Mucosa of rectum (tissue), 2 donors: ENCODE measurements at regions not wholly inside any gene's neighbourhood (a gene's known extent, or its start where the extent isn't known, plus 50 kb on each side); places are given as distances from the start of the nearest gene placed in this dataset.

Source experiments
- H3K27ac ChIP-seq, 2 donors: one replicate each; pipeline ENCODE4 v1.7.0; 2013; ENCODE audit warnings: inconsistent platforms in 2 of 2, low read depth in 2 of 2, low read length in 2 of 2
- H3K27me3 ChIP-seq, 2 donors: one replicate each; pipeline ENCODE4 v1.7.0; 2013; ENCODE audit warnings: low read length in 2 of 2; ENCODE audit not compliant: control insufficient read depth in 2 of 2, insufficient read depth in 2 of 2
- H3K36me3 ChIP-seq, 2 donors: one replicate each; pipeline ENCODE4 v1.7.0; 2013; ENCODE audit warnings: low read length in 2 of 2; ENCODE audit not compliant: control insufficient read depth in 2 of 2, insufficient read depth in 2 of 2
- H3K4me1 ChIP-seq, 2 donors: one replicate each; pipeline ENCODE4 v1.7.0; 2013; ENCODE audit warnings: low read length in 2 of 2, mild to moderate bottlenecking in 1 of 2; ENCODE audit not compliant: control insufficient read depth in 2 of 2, insufficient read depth in 2 of 2
- H3K4me3 ChIP-seq, 2 donors: one replicate each; pipeline ENCODE4 v1.7.0; 2013; ENCODE audit warnings: low read length in 2 of 2
- H3K9ac ChIP-seq, 2 donors: one replicate each; pipeline ENCODE4 v1.7.0; 2013; ENCODE audit warnings: low read length in 2 of 2, low read depth in 1 of 2, mild to moderate bottlenecking in 1 of 2
- H3K9me3 ChIP-seq, 2 donors: one replicate each; pipeline ENCODE4 v1.7.0; 2013; ENCODE audit warnings: low read length in 2 of 2; ENCODE audit not compliant: control insufficient read depth in 2 of 2
- donor health status: healthy.
- donor health status: Normal muscosa, but diverticular disease.

GRCh38 chr4:22949161-22949855, 256.6 kb downstream of the GBA3 start:
- Histone ChIP-seq H3K9ac (no peak overlapping the region), H3K4me1 (no peaks in the 10 kb centered on the region), H3K36me3 (no peaks in the 10 kb centered on the region), H3K9me3 (no peaks in the 10 kb centered on the region), H3K27ac (no peak overlapping the region), H3K4me3 (no peak overlapping the region), H3K27me3 (no peaks in the 10 kb centered on the region)

GRCh38 chr4:22947851-22948250, 255.1 kb downstream of the GBA3 start:
- Histone ChIP-seq H3K27me3 (no peaks in the 10 kb centered on the region), H3K9me3 (no peaks in the 10 kb centered on the region), H3K36me3 (no peaks in the 10 kb centered on the region), H3K4me3 (no peak overlapping the region), H3K4me1 (no peaks in the 10 kb centered on the region), H3K9ac (no peak overlapping the region), H3K27ac (no peak overlapping the region)

GRCh38 chr4:22942920-22943559, 250.3 kb downstream of the GBA3 start:
- no peak overlapping the region for H3K27ac ChIP-seq
- no peak overlapping the region for H3K9ac ChIP-seq
- no peak overlapping the region for H3K4me3 ChIP-seq
- H3K36me3 ChIP-seq: no peaks in the 10 kb centered on the region
- H3K4me1 ChIP-seq: no peaks in the 10 kb centered on the region
- no peaks in the 10 kb centered on the region for H3K9me3 ChIP-seq
- no peaks in the 10 kb centered on the region for H3K27me3 ChIP-seq

DNA sequence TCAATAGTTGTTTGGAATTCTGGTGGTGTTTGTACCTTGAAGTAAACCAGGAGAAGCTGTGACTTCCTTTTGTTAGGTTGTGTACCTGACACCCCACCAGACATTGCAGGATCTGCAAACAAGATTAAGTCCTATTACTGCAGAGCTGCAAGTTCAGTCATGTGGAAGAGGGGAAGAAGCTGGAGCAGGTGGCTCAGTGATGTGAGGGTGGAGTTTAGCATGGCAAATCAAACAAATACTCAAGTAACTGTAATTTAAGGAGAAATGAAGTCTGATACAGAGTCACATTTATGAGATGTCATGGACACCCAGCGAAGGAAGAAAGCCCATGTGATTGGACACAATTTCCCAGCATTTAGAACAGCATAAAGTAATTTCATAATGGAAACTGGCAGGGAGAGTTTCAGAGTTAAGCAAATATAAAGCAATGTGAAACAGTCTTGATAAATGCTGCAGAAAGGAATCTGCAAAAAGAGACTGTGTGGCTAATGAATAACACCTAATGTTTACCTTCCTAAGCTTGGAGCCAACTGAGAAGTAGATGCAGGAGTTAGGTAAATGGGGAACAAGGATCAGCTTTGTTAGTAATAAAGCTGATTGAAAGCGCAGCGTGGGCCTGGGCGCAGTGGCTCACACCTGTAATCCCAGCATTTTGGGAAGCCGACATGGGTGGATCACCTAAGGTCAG, 249.1 kb downstream of the GBA3 start:
- Histone ChIP-seq H3K27me3 (no peaks in the 10 kb centered on the region), H3K36me3 (no peaks in the 10 kb centered on the region), H3K4me1 (no peaks in the 10 kb centered on the region), H3K9me3 (no peaks in the 10 kb centered on the region), H3K4me3 (no peak overlapping the region), H3K9ac (no peak overlapping the region), H3K27ac (no peak overlapping the region)

DNA sequence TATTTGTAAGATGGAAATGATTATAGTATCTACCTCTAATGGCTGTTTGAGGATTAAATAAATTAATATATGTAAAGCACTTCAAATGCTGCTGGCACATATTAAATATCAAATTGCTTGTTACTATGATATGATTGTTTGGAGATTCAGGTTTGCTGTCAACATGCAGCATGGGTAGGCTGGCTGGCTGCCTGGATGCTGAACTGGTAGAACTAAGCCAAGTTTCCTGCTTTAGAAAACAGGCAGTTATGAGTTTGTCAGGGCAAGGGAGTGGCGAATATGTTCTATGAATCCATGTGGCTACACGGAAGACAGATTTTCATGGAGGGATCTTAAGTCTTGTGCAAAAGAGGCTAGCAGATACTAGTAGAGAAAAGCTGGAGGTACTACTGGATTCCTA, 239.6 kb downstream of the GBA3 start:
- Histone ChIP-seq H3K9ac (no peak overlapping the region), H3K9me3 (no peaks in the 10 kb centered on the region), H3K27me3 (no peaks in the 10 kb centered on the region), H3K4me3 (no peak overlapping the region), H3K4me1 (no peaks in the 10 kb centered on the region), H3K36me3 (no peaks in the 10 kb centered on the region), H3K27ac (no peak overlapping the region)

DNA sequence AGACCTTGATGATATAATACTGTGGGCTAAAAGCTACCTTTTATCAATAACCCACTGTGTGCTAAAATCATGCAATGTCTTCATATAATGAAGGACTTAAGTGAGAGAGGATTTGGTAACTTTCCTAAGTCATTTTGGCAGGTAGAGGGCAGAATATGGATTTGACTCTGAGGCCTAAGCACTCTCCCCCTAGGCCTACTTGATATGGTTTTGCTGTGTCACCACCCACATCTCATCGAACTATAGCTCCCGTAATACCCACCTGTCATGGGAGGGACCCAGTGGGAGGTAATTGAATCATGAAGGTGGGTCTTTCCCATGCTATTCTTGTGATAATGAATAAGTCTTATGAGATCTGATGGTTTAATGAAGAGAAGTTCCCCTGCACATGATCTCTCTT, 229.7 kb downstream of the GBA3 start:
- H3K4me1 ChIP-seq: no peaks in the 10 kb centered on the region
- no peak overlapping the region for H3K4me3 ChIP-seq
- no peak overlapping the region for H3K27ac ChIP-seq
- H3K36me3 ChIP-seq: no peaks in the 10 kb centered on the region
- H3K27me3 ChIP-seq: no peaks in the 10 kb centered on the region
- H3K9me3 ChIP-seq: no peaks in the 10 kb centered on the region
- H3K9ac ChIP-seq: no peak overlapping the region

GRCh38 chr4:22921936-22922335, 229.2 kb downstream of the GBA3 start:
- Histone ChIP-seq H3K27ac (no peak overlapping the region), H3K36me3 (no peaks in the 10 kb centered on the region), H3K27me3 (no peaks in the 10 kb centered on the region), H3K4me1 (no peaks in the 10 kb centered on the region), H3K9me3 (no peaks in the 10 kb centered on the region), H3K9ac (no peak overlapping the region), H3K4me3 (no peak overlapping the region)

- Histone ChIP-seq H3K4me1 (no peaks in the 10 kb centered on the region), H3K4me3 (no peak overlapping the region), H3K9me3 (no peaks in the 10 kb centered on the region), H3K9ac (no peak overlapping the region), H3K36me3 (no peaks in the 10 kb centered on the region), H3K27me3 (no peaks in the 10 kb centered on the region), H3K27ac (no peak overlapping the region)
Observed at GRCh38 chr4:22911285-22911684, 218.5 kb downstream of the GBA3 start.

- no peaks in the 10 kb centered on the region for H3K9me3 ChIP-seq
- H3K27ac ChIP-seq: no peak overlapping the region
- no peaks in the 10 kb centered on the region for H3K36me3 ChIP-seq
- no peak overlapping the region for H3K4me3 ChIP-seq
- no peaks in the 10 kb centered on the region for H3K27me3 ChIP-seq
- H3K4me1 ChIP-seq: no peaks in the 10 kb centered on the region
- no peak overlapping the region for H3K9ac ChIP-seq
Observed at GRCh38 chr4:22910200-22910599, 217.5 kb downstream of the GBA3 start.

DNA sequence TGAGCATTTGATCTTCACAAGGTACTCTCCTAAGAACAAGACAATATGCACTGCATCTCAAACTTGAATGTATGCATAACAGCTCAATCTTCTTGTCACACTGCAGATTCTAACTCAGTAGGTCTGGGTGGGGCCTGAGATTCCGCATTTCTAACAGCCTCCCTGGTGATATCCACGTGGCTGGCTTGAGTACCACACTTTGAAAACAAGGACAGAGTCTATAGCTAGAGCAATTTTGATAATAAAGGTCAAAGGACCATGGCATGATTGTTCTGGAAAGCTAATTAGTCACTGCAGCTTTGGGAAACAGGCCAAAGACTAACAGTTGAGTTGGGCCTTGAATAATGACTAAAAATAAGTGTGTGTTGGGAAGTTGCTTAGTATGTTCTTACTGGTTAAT, 213.3 kb downstream of the GBA3 start:
- no peaks in the 10 kb centered on the region for H3K4me1 ChIP-seq
- H3K9ac ChIP-seq: no peak overlapping the region
- H3K27ac ChIP-seq: no peak overlapping the region
- H3K9me3 ChIP-seq: no peaks in the 10 kb centered on the region
- H3K4me3 ChIP-seq: no peak overlapping the region
- no peaks in the 10 kb centered on the region for H3K27me3 ChIP-seq
- no peaks in the 10 kb centered on the region for H3K36me3 ChIP-seq
